HG02870 (cell line): ENCODE measurements at regions not wholly inside any gene's neighbourhood (a gene's known extent, or its start where the extent isn't known, plus 50 kb on each side); places are given as distances from the start of the nearest gene placed in this dataset.

ENCODE experiments used
- ATAC-seq: cut with Tn5 transposase; IDR thresholded peaks from one replicate; pipeline ENCODE4 v1.9.1; 2021; ENCODE audit warnings: mild to moderate bottlenecking, moderate library complexity; ENCODE audit not compliant: unreplicated experiment

DNA sequence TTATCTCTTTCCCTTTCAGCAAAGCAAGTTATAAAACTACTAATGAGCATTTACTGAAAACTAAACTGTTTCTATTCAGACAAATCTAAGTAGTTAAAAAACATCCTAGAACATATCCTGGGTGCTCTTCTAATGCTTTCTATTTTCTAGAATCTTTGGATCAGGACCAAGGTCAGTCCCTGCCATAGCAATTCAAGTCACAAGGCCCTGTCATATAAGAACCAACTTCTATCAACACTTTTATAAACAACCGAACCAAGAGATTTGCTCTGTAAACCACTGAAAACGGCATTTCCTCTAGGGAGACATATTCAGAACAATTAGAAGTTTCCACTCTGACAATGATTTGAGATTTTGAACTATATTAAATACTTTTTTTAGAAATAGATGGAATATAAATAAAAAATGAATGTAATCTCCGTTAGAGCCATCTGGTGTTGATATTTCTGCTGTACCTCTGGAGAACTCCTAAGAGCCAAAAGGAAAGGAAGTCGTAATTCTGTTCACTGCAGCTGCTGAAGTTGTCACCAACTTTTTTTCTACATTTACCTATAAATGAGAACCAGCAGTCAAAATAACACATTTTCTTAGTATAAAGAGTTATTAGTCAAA lies 51.4 kb upstream of the LGSN start:
- ATAC-seq: no peak

DNA sequence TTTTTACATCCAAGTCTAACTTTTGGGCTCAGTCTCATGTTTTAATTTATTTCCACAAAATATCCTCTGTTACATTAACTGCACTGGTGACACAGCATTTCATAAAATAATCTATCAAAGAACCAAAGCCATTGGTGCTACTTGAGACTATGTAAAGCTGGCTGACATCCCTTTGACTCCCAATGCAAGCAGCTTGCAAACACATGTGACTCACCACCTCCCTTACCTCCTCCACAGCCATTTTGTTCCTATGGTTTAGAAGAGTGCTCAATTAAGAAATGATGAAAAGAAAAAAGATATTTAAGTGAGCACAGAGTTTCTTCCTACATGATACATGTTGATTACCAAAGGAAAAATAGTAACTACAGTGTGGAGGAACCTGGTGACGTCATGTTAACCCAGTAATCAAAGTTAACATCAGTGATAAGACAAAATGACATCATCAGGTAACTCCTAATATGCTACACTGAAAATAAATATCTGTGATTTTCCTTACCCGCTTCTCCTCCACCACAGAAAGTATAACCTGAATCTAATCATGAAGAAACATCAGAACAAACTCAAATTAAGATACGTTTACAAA lies 53.3 kb upstream of the LGSN start:
- no peak for ATAC-seq

DNA sequence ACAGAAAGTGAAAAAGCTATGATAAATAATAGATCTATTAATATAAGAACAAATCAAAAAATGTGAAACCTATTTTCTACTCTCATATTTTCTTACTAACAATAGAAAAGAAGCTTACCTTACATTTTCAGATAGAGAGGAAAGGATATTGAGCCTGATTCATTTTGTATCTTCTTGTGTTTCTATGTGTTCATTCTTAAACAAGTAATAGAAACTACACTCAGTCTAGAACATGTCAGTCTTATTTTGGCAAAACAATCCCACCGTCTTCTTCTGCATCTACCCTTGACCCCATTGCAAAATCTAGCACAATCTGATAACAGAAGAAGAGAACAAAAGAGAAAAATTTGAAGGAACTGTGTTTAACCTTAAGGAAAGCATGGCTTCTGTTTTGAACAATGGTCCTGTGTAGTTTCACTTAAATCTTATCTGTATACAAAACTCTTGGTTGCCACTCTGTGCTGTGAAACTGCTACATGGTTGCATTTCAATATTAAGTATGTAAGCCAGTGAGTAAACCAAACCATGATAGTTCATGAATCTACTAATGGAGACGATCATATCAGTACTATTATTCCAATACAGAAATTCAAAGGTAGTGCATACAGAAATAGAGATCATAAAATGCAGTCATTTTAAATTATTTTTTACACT lies 69.5 kb upstream of the LGSN start:
- ATAC-seq: peak; percentile 72

DNA sequence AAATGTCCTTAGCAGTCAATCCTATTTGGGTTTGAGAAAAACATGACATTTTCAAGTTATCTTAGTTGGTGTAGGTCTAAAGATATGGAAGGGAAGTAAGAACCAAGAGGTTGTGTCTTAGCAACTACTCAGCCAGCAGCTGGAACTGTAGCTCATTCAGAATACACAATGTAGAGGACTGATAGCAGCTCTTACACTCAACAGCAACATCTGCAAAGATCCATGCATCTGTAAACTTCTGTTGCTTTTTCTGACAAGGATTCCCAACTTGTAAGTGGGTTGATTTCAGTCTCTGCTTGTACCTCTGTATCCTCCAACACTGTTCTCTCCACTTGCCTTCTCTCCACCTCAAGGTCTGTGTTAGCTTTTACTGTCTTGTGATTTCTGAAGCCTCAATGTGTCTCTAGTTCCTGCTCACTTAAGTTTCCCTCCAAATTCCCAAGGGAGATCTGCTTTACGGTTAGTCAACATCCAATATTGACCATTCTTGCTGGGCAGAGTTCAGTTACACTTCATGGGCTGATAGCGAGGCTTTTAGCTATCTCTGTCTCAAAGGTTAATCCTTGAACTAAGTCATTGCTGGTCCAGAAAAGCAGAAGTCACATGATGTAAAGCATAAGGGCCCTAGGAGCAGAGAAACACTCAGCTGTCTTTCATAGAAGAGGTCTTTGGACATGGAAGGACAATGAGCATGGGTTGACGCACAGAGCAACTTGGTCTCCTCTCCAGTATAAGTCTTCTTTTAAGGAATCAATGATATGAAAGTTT lies 71.6 kb upstream of the LGSN start:
- no peak for ATAC-seq

DNA sequence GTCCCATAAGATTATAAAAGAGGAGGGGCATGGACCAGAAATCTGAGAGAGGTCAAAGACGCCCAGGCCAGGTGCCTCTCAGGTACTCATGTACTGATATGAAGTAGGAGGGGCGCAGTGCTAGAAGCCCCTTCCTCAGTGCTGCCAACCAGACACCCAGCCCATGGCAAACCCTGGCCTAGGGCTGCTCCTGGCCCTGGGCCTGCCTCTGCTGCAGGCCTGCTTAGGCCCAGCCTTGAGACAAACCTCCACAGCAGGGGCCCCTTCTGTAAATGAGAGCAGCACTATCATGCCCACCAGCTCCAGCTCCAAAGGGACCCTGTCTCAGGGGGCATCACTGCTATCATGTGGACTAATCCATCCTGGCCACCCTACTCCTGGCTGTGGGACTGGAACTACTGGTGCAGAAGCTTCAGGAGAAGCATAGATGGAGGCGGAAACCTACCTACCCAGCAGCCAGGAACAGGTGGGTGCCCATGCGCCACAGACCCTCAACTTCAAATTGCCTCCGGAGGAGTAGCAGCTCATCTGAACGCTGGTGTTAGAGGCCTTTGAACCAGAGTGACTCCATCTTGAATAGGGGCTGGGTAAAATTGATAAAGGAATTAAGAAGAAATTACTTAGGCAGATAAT lies 72.4 kb upstream of the LGSN start:
- no peak for ATAC-seq

DNA sequence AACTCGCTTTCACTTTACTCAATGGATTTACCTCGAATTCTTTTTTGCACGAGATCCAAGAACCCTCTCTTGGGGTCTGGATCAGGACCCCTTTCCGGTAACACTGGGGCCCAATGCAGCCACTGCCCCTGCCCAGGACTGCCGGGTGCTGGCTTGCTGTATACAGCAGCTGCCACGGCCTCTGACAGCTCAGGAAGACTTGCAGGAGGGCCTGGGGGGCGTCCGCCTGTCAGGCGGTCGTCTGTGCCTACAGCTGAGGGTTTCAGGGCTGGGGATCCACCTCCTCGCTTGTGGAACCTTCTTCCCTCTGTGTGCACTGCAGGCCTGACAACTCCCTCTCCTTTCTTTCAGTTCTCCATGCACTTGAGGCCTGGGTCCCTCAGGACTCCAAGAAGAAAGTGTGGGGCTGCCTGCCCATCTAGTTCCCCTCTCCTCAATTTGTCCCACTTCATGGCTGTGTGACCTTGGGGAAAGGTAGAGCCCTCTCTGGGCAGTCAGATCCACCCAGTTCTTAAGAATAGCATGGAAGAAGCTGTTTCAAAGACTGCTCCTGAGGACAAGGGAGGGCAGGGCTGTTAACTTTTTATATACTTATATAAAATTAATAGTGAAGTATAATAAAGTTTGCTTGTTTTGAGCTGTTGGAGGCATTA lies 75.0 kb upstream of the LGSN start:
- ATAC-seq: no peak

DNA sequence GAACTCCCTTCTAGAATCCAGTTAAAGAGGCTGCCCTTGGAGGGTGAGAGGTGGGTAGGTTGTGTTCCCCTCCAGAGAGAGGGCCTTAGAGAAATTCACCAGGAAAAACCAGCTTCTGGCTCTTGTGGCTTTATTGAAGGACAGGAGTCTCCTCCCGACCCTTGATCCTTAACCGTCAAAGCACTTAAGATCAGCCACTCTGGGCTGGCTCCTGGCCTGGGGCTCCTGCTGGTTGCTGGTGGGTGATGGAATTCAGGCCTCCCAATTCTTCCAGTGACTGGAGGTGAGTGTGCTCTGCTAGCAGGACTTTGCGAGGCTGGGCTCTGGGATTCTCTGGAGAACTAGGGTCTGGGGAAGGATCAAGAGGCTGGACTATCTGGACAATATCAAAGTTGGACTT lies 75.6 kb upstream of the LGSN start:
- ATAC-seq: no peak

DNA sequence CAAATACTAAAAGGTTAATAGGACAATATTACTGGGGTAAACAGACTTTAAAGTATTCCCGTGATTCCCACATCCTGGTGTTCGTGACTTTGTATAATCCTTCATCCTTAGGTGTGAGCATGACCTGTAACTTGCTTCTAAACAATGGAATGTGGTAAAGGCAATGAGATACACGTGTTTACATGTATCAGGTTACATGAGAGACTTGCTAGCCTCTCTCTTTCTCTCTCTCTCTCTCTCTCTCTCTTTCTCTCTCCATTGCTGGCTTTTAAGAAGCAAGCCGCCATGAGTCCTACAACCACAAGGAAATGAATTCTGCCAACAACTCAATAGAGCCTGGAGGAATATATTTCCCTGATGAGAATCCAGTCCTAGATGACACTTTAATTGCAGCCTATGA lies 83.9 kb upstream of the LGSN start:
- ATAC-seq: no peak

DNA sequence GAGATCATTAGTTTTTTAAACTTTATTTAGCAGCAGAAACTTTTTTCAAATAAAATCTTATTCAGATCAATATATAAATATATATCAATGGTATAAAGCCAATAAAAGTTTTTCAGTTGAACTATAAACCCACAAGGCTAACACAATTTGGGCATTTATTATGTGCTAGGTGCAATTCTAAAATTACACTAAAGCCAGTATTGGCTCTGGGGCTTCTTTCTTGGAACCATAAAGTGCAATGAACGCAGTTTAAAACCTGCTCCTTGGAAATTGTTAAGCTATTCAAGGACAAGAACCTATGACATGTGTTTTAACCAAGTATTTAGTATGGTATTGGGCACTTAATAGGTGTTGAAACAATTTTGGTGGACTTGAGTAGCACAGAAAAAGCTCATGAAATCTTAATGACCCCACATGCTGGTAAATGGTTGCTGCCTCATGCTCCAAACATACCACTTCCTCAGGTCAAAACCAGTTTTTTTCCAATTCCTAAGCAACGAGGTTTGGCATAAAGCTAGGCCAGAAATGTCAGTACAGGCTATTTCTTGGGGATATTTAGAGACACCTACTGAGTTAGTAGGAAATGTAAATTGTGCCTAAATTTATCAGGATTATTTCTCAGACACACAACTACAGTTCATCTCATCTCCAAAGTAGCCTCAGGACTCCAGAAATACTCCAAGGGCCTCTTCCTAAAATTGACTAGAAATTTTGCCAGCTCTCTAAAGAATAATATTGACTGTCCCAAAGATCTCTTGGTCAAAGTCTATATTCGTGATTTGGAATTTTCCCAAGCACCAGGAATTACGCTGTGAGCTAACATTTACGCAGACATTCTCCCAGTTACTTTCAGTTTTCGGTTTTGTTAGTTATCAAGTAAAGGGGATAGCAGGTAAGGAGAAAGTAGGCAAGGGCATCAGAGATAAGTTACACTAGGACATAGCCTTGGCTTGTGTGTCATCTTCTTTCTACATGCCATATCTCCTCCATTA lies 90.9 kb upstream of the LGSN start:
- no peak for ATAC-seq

DNA sequence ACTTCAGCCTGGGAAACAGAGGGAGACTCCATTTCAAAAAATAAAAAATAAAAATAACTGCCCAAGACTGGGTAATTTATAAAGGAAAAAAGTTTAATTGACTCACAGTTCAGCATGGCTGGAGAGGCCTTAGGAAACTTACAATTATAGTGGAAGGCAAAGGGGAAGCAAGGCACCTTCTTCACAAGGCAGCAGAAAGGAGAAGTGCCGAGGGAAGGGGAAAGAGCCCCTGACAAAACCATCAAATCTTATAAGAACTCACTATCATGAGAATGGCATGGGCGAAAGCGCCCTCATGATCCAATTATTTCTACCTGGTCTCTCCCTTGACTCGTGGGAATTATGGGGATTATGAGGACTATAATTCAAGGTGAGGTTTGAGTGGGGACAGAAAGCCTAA lies 95.5 kb upstream of the LGSN start:
- no peak for ATAC-seq

DNA sequence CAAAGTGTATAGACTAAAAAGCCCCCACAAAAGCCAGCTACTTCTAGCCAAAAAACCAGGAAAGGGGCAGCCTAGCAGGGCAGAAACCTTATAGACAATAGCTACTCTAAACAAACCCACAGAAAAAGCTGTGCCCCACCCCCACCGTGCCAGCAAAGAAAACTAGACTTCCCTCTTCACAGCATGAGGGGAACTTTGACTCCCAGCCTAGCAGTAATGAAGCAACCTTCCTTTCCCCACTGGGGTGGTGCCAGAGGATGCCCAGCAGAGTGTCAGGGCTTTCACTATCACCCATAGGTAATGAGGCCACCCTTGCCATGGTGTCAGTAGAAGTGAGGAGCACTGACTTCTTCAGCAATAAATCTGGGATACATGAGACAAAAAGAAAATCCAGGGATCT lies 99.0 kb upstream of the LGSN start:
- ATAC-seq: no peak

DNA sequence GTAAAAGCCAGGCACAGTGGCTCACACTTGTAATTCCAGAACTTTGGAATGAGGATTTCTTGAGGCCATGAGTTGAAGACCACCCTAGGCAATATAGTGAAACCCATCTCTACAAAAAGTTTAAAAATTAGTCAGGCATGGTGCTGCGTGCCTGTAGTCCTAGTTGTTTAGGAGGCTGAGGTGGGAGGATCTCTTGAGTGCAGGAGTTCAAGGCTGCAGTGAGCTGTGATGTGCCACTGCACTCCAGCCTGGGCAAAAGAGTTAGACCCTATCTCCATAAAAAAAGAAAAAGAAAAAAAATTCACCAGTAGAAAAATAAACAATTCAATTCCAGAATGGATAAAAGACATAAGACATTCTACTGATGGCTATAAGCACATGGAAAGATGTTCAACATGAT lies 104.9 kb upstream of the LGSN start:
- no peak for ATAC-seq

DNA sequence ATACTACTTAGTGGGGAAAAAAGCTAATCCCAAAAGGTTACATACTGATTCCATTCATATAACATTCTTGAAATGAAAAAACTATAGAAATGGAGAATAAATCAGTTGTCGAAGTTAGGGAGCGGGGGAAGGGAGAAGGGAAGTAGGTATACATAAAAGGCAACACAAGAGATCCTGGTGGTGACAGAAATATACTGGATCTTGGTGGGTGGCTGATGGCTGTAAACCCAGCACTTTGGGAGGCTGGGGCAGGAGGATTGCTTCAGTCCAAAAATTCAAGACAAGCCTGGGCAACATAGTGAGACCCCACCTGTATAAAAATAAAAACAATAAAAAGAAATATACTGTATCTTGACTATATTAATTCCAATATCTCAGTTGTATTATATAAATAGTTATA lies 105.7 kb upstream of the LGSN start:
- ATAC-seq: no peak

DNA sequence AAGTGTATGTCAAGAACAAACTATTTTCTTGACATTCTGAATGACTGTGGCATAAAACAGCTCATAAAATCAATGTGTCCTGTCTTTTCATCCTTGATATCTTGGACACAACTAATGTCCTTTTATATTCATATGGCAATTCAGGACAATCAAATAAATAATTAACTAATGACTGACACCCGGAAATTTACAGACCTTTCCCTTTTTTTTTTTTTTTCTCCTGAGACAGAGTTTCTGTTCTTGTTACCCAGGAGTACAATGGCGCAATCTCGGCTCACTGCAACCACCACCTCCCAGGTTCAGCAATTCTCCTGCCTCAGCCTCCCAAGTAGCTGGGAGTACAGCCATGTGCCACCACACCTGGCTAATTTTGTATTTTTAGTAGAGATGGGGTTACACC lies 107.1 kb upstream of the LGSN start:
- no peak for ATAC-seq

DNA sequence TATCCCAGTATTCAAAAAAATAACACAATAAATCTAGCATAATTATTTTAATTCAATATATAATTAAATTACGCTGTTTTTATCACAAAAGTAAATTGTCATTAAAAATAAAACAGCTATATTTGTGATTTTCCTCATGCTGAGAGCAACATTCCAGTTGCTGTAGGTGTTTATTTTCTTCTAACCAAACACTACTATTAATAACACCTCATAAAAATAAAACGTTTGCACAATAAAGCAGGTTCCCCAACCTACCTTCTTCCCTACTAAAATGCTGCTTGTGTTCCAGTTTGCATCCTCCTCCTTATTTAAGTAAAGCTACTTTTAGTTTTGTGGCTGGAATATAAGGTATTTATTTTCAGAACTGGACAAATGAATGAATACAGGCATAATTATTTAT lies 108.2 kb upstream of the LGSN start:
- ATAC-seq: no peak

DNA sequence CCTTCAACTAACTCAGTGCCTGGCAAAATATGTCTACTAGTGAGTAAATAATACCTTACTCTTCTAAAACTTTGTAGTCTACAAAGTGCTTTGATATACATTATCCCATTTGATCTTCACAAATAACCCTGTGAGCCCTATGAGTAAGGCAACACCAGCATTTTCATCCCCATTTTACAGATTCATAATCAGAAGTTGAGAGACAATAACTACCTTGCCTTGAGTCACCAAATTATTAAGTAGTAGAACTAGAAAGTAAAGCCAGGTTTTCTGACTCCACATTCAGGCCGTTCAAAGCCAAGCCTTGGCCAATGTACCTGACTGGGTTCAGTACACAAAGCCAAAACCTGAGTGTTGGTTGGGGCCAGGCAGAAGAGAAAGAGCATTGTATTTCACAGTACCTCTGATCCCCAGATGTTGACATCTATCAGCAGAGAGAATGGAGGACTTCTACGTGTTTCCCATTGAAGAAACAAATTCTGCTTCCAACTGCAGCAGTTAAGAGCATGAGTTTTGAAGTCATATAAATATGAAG lies 111.3 kb upstream of the LGSN start:
- no peak for ATAC-seq

DNA sequence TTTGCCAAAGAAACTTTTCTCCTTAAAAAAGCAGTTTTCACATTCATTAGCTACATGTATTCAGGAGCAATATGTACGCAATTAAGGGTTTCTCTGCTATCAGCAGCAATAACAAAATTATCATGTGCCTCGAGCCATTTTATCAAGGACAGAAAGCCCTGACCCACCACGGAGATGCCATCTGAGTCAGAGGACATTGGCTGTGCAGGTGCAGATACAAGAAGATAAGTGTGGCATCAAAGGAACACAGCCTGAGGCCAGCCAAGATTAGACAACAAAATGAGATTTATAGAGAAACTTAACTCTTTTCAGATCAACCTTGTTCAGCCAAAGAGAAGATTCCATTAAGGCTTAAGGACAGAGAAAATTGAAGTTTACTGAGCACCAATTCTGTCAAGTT lies 115.2 kb upstream of the LGSN start:
- ATAC-seq: no peak

DNA sequence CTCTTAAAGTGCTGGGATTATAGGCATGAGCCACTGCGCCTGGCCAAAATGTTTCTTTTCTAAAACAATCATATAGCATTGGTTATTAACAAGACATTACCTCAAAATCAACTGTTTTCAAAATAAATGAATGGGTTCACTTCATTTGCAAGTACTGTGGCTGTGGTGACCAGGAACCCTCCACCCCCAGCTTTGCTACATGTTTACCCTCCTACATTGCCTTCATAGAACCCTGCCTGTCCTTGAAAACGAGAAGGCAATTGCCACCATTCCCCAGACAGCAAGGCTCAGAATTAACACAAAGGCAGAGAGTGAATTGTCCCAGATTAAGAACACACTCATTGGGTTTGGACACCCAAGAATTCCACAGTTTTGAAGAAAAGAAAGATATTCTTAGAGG lies 116.6 kb upstream of the LGSN start:
- no peak for ATAC-seq

DNA sequence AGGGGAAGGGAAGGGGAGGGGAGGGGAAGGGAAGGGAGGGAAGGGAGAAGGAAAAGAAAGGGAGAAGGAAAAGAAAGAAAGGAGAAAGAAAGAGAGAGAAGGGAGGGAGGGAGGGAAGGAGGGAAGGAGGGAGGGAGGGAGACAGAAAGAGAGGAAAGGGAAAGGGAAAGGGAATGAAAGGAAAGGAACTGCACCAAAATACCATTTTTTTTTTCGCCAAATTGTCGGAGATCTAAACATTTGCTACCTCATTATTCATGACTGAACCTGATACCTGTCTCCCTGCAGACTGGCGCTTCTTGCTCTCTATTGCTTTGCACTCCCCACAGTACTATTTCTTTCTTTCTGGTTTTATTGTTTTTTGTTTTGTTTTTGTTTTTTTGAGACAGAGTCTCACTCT lies 117.3 kb upstream of the LGSN start:
- no peak for ATAC-seq

DNA sequence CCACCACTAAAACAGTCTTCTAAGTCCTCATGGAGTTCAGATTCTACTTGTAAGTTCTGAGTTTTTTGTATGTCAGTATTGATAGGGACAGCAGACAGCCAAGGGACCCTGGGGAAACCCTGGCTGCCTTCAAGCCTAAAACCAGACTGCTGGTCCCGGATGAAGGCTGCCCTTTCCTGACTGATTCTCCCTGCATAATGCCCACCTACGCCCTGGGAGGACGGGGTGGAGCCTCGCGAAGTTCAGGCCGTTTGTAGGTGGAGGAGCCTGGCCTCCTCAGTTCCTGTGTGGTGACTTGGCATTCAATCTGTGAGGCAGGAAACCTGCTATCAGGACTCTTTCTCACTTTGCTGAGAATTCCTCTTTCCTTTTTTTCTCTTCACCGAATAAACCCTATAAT lies 120.3 kb upstream of the LGSN start:
- ATAC-seq: no peak
